ENCODE measurements at regions not wholly inside any gene's neighbourhood (a gene's known extent, or its start where the extent isn't known, plus 50 kb on each side); places are given as distances from the start of the nearest gene placed in this dataset.

DNA sequence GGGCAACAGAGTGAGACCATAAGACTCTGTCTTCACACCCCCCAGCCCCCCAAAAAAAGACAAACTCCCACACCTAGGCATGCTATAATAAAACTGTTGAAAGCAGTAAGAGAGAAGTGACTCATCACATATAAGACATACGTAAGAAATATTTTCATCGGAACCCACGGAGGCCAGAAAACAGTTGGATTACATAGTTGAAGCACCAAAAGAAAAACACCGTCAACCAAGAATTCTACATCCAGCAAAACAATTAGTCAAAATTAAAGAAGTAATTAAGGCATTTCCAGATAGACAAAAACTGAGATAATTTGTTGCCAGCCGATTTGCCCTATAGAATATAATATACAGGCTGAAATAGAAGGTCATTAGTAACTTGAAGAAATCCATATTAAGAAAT is 128.7 kb downstream of the VAPA start:
- Histone ChIP-seq H3K27me3 (ENCODE audit: control insufficient read depth, insufficient read depth, low read length) (no peaks in the 10 kb centered on the region), H3K79me1 (ENCODE audit: low read depth in 1 of 2, low read length in 2 of 2) (no peaks in the 10 kb centered on the region), H2BK5ac (ENCODE audit: low read depth, low read length, poor library complexity, severe bottlenecking) (no peak overlapping the region), H3K27ac (ENCODE audit: insufficient read depth, low read length) (no peak overlapping the region), H2AFZ (replicated peaks; ENCODE audit: low read length, poor library complexity) (no peak overlapping the region), H3K36me3 (ENCODE audit: control insufficient read depth, insufficient read depth, low read length) (no peaks in the 10 kb centered on the region), H2BK15ac (ENCODE audit: low read depth, low read length) (no peak overlapping the region), H3K14ac (replicated peaks; ENCODE audit: low read depth, low read length) (no peak overlapping the region), H3K56ac (ENCODE audit: extremely low read depth, insufficient read depth, low read length) (no peak overlapping the region), H4K91ac (ENCODE audit: insufficient read depth, low read depth, low read length) (no peak overlapping the region), H3K23ac (ENCODE audit: low read depth, low read length) (no peak overlapping the region), H3K4me1 (ENCODE audit: control insufficient read depth, insufficient read depth, low read length) (peaks cover 5% of the 10 kb centered on the region), H2BK20ac (ENCODE audit: low read depth, low read length) (no peak overlapping the region), H3K18ac (ENCODE audit: low read depth, low read length) (no peak overlapping the region), H2AK5ac (ENCODE audit: low read depth, low read length) (no peak overlapping the region), H3K4me2 (ENCODE audit: low read depth, low read length) (no peak overlapping the region), H2AK9ac (replicated peaks; ENCODE audit: low read depth, low read length, poor library complexity) (no peak overlapping the region), H3K4me3 (ENCODE audit: insufficient read depth, low read depth, low read length) (no peak overlapping the region), H2BK120ac (ENCODE audit: low read depth, low read length) (no peak overlapping the region), H3K9me1 (ENCODE audit: insufficient read depth, low read length) (peaks cover 5% of the 10 kb centered on the region; the same call in 1 of the 2 replicates), H4K5ac (ENCODE audit: low read depth, low read length) (no peak overlapping the region), H3K9me3 (ENCODE audit: control insufficient read depth, insufficient read depth, low read length) (peaks cover 9% of the 10 kb centered on the region), H4K20me1 (ENCODE audit: insufficient read depth, low read length) (no peaks in the 10 kb centered on the region), H3K9ac (ENCODE audit: low read depth, low read length) (no peak overlapping the region), H3K4ac (ENCODE audit: low read depth, low read length) (no peak overlapping the region), H4K8ac (ENCODE audit: low read depth in 2 of 2, low read length in 2 of 2) (no peak overlapping the region)
- ChIA-PET CTCF (no interaction called here), POLR2A (ENCODE audit: unreplicated experiment) (no interaction called here)
- ATAC-seq (ENCODE audit: low read depth): no peak
- in situ Hi-C loops (cut with MboI; ENCODE audit: low sequenced_read_pairs): no loop called here
- WGBS, 2 experiments (ENCODE audit: extremely low coverage in 2 of 2, insufficient read length in 1 of 2): no CpG with 5 or more reads among the region's 5 CpGs
- no TSS peak for BruUV-seq (replicated peaks)
- DNase-seq: no peak
- dilution Hi-C loops (cut with HindIII; ENCODE audit: low sequenced_read_pairs, unreplicated experiment): no loop called here
- intact Hi-C loops (cut with micrococcal nuclease): no loop called here
- TF ChIP-seq MAFK (IDR thresholded peaks at IDR 0.05; ENCODE audit: low read depth, low read length) (no peak), FOS (IDR thresholded peaks at IDR 0.05; ENCODE audit: low read depth, low read length) (no peak), CEBPB (IDR thresholded peaks at IDR 0.05; ENCODE audit: low read depth, low read length) (no peak), RAD21 (IDR thresholded peaks at IDR 0.05; ENCODE audit: low read length) (no peak), RFX5 (IDR thresholded peaks at IDR 0.05; ENCODE audit: low read depth, low read length) (no peak), POLR2A (IDR thresholded peaks at IDR 0.05; ENCODE audit: low read depth, low read length) (no peak), NFE2L2 (IDR thresholded peaks at IDR 0.05; ENCODE audit: low read depth, low read length) (no peak), MAZ (IDR thresholded peaks at IDR 0.05; ENCODE audit: borderline replicate concordance, low read depth, low read length) (no peak), RCOR1 (IDR thresholded peaks at IDR 0.05; ENCODE audit: insufficient replicate concordance, low read length) (no peak), MXI1 (IDR thresholded peaks at IDR 0.05; ENCODE audit: borderline replicate concordance, low read depth, low read length) (no peak), CHD1 (IDR thresholded peaks at IDR 0.05; ENCODE audit: low read depth, low read length) (no peak), BHLHE40 (IDR thresholded peaks at IDR 0.05; ENCODE audit: low read depth, low read length) (no peak), SMC3 (IDR thresholded peaks at IDR 0.05; ENCODE audit: low read depth, low read length) (no peak)
- TF ChIP-seq, protein P1, sequence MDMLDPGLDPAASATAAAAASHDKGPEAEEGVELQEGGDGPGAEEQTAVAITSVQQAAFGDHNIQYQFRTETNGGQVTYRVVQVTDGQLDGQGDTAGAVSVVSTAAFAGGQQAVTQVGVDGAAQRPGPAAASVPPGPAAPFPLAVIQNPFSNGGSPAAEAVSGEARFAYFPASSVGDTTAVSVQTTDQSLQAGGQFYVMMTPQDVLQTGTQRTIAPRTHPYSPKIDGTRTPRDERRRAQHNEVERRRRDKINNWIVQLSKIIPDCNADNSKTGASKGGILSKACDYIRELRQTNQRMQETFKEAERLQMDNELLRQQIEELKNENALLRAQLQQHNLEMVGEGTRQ (IDR thresholded peaks at IDR 0.05; ENCODE audit: low read depth, low read length): no peak
- TF ChIP-seq, protein P2, sequence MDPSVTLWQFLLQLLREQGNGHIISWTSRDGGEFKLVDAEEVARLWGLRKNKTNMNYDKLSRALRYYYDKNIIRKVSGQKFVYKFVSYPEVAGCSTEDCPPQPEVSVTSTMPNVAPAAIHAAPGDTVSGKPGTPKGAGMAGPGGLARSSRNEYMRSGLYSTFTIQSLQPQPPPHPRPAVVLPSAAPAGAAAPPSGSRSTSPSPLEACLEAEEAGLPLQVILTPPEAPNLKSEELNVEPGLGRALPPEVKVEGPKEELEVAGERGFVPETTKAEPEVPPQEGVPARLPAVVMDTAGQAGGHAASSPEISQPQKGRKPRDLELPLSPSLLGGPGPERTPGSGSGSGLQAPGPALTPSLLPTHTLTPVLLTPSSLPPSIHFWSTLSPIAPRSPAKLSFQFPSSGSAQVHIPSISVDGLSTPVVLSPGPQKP (IDR thresholded peaks at IDR 0.05; ENCODE audit: borderline replicate concordance, low read depth, low read length): no peak
- TF ChIP-seq, protein P3, sequence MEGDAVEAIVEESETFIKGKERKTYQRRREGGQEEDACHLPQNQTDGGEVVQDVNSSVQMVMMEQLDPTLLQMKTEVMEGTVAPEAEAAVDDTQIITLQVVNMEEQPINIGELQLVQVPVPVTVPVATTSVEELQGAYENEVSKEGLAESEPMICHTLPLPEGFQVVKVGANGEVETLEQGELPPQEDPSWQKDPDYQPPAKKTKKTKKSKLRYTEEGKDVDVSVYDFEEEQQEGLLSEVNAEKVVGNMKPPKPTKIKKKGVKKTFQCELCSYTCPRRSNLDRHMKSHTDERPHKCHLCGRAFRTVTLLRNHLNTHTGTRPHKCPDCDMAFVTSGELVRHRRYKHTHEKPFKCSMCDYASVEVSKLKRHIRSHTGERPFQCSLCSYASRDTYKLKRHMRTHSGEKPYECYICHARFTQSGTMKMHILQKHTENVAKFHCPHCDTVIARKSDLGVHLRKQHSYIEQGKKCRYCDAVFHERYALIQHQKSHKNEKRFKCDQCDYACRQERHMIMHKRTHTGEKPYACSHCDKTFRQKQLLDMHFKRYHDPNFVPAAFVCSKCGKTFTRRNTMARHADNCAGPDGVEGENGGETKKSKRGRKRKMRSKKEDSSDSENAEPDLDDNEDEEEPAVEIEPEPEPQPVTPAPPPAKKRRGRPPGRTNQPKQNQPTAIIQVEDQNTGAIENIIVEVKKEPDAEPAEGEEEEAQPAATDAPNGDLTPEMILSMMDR (conservative IDR thresholded peaks at IDR 0.05; ENCODE audit: low read depth, low read length): no peak

Measured in IMR-90 (cell line).